Mammary epithelial cell (primary cell): ENCODE measurements at regions not wholly inside any gene's neighbourhood (a gene's known extent, or its start where the extent isn't known, plus 50 kb on each side); places are given as distances from the start of the nearest gene placed in this dataset.

Experiments
- EZH2 ChIP-seq: IDR thresholded peaks from 2 replicates; pipeline ENCODE4 v1.6.1; 2012; ENCODE audit warnings: low read length, inconsistent platforms, borderline replicate concordance
- TF ChIP-seq, protein P1 (sequence below), 2 donors: IDR thresholded peaks in 1 of 2; conservative IDR thresholded peaks in 1 of 2; 2 replicates each; pipeline ENCODE4 v1.5.1; 2011 to 2012; ENCODE audit warnings: inconsistent platforms in 2 of 2, low read length in 2 of 2, mild to moderate bottlenecking in 2 of 2, control low read depth in 1 of 2, low read depth in 1 of 2; ENCODE audit not compliant: insufficient read depth in 1 of 2; ENCODE audit errors: extremely low read depth in 1 of 2

DNA sequence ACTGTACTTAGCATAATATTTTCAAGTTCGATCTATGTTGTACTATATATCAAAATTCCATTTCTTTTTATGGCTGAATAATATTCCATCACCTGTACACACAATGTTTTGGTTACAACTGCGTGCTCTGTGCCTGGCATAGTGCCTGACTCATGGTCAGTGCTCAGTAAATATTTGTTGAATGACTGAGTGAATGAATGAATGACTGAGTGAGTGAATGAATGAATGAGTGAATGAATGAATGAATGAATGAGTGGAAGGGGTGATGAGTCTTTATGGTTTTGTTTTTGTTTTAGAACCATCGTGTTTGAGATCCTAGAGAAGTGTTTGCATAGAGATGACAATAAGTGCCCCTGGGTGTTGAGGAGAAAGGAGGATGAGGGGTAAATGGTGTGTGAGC lies 155.3 kb downstream of the MRM1 start:
- TF ChIP-seq, protein P1, sequence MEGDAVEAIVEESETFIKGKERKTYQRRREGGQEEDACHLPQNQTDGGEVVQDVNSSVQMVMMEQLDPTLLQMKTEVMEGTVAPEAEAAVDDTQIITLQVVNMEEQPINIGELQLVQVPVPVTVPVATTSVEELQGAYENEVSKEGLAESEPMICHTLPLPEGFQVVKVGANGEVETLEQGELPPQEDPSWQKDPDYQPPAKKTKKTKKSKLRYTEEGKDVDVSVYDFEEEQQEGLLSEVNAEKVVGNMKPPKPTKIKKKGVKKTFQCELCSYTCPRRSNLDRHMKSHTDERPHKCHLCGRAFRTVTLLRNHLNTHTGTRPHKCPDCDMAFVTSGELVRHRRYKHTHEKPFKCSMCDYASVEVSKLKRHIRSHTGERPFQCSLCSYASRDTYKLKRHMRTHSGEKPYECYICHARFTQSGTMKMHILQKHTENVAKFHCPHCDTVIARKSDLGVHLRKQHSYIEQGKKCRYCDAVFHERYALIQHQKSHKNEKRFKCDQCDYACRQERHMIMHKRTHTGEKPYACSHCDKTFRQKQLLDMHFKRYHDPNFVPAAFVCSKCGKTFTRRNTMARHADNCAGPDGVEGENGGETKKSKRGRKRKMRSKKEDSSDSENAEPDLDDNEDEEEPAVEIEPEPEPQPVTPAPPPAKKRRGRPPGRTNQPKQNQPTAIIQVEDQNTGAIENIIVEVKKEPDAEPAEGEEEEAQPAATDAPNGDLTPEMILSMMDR (conservative IDR thresholded peaks at IDR 0.05 in 1 of 2, IDR thresholded peaks at IDR 0.05 in 1 of 2; ENCODE audit: extremely low read depth in 1 of 2, insufficient read depth in 1 of 2, low read depth in 1 of 2, low read length in 2 of 2), result no peak
- TF ChIP-seq EZH2, result no peak
